ENCODE measurements at regions not wholly inside any gene's neighbourhood (a gene's known extent, or its start where the extent isn't known, plus 50 kb on each side); places are given as distances from the start of the nearest gene placed in this dataset.

GRCh38 chr1:173318788-173319187, 111.7 kb upstream of the TNFSF4 start:
- no peak for TF ChIP-seq ARID4B (CRISPR knock-in tag; IDR thresholded peaks at IDR 0.05; ENCODE audit: borderline replicate concordance)
- TF ChIP-seq CTCF (IDR thresholded peaks at IDR 0.05): no peak
- no peak for TF ChIP-seq HMGA2 (CRISPR knock-in tag; IDR thresholded peaks at IDR 0.05)
- no peak for TF ChIP-seq E2F4 (CRISPR knock-in tag; IDR thresholded peaks at IDR 0.05; ENCODE audit: borderline replicate concordance, low read depth)
- TF ChIP-seq CREM (CRISPR knock-in tag; IDR thresholded peaks at IDR 0.05): no peak
- no peak for TF ChIP-seq MXD4 (CRISPR knock-in tag; IDR thresholded peaks at IDR 0.05; ENCODE audit: borderline replicate concordance)

All from WTC11 (cell line).